Erythroblast (primary cell): ENCODE measurements at regions not wholly inside any gene's neighbourhood (a gene's known extent, or its start where the extent isn't known, plus 50 kb on each side); places are given as distances from the start of the nearest gene placed in this dataset.

ENCODE experiments used
- GATA1 ChIP-seq: IDR thresholded peaks from 2 replicates; pipeline ENCODE4 v1.6.1; 2011; ENCODE audit warnings: low read depth, mild to moderate bottlenecking, control low read depth, low read length, moderate library complexity
- POLR2A ChIP-seq: IDR thresholded peaks from 2 replicates; pipeline ENCODE4 v1.6.1; 2011; ENCODE audit warnings: mild to moderate bottlenecking, low read length

GRCh38 chr11:97060184-97060583, 670.4 kb downstream of the JRKL start:
- TF ChIP-seq POLR2A (no peak), GATA1 (no peak)
